PC-9 (cell line): ENCODE measurements at regions not wholly inside any gene's neighbourhood (a gene's known extent, or its start where the extent isn't known, plus 50 kb on each side); places are given as distances from the start of the nearest gene placed in this dataset.

Experiments used
- BruUV-seq: library from RNA; stranded (reverse); fragments of 400-500 nt; replicated peaks from 2 replicates; lab custom pipeline; 2021; lab: Mats Ljungman, UMichigan
- CTCF ChIA-PET: fragments of 300-600 bp; sonication (Branson Sonifier 250); formaldehyde crosslinking; loops from one replicate; lab custom pipeline; 2022; ENCODE audit warnings: antibody characterized with exemption; lab: Charles Lee
- POLR2A ChIA-PET: fragments of 300-600 bp; sonication (Branson Sonifier 250); formaldehyde crosslinking; loops from one replicate; lab custom pipeline; 2022; ENCODE audit warnings: antibody characterized with exemption; ENCODE audit not compliant: unreplicated experiment; lab: Charles Lee
- DNase-seq, 2 experiments: peaks; one replicate each; pipeline versions ENCODE4 v3.0.0 to v3.0.0-alpha.2; 2015 to 2022; ENCODE audit warnings: mixed read lengths in 1 of 2
- H2AFZ ChIP-seq: fragments of 200-600 bp; sonication (generic); 2 replicates; pipeline ENCODE4 v1.8.1; 2017; ENCODE audit warnings: antibody characterized with exemption
- H3F3A ChIP-seq: fragments of 200-600 bp; sonication (generic); 2 replicates; pipeline ENCODE4 v1.8.1; 2017; ENCODE audit warnings: antibody characterized with exemption, mild to moderate bottlenecking, low read depth; ENCODE audit not compliant: insufficient read depth
- H3K27ac ChIP-seq: fragments of 200-600 bp; sonication (generic); 2 replicates; pipeline ENCODE4 v1.6.1; 2016; ENCODE audit warnings: mixed run types
- H3K27me3 ChIP-seq: fragments of 200-600 bp; sonication (generic); 2 replicates; pipeline ENCODE4 v1.6.1; 2016; ENCODE audit warnings: low read depth, mixed run types; ENCODE audit not compliant: insufficient read depth
- H3K36me3 ChIP-seq: fragments of 200-600 bp; sonication (generic); 2 replicates; pipeline ENCODE4 v1.6.1; 2016; ENCODE audit warnings: low read depth, mixed run types
- H3K4me1 ChIP-seq: fragments of 200-600 bp; sonication (generic); replicated peaks from 2 replicates; pipeline ENCODE4 v1.6.1; 2016; ENCODE audit warnings: mixed run types; ENCODE audit not compliant: insufficient read depth
- H3K4me2 ChIP-seq: fragments of 200-600 bp; sonication (generic); 2 replicates; pipeline ENCODE4 v1.6.1; 2017; ENCODE audit warnings: mixed run types
- H3K4me3 ChIP-seq: fragments of 200-600 bp; sonication (generic); 2 replicates; pipeline ENCODE4 v1.6.1; 2016; ENCODE audit warnings: mixed run types
- H3K79me2 ChIP-seq: fragments of 200-600 bp; sonication (generic); 2 replicates; pipeline ENCODE4 v1.6.1; 2017; ENCODE audit warnings: low read depth, mixed run types
- H3K9me2 ChIP-seq: fragments of 200-600 bp; sonication (generic); 2 replicates; pipeline ENCODE4 v1.8.1; 2017; ENCODE audit warnings: mild to moderate bottlenecking; ENCODE audit not compliant: insufficient read depth
- H3K9me3 ChIP-seq: fragments of 200-600 bp; sonication (generic); 2 replicates; pipeline ENCODE4 v1.8.1; 2016; ENCODE audit warnings: low read depth; ENCODE audit not compliant: insufficient read depth
- H4K20me1 ChIP-seq: fragments of 200-600 bp; sonication (generic); 2 replicates; pipeline ENCODE4 v1.8.1; 2017; ENCODE audit not compliant: insufficient read depth
- EZH2 ChIP-seq: fragments of 200-600 bp; sonication (generic); IDR thresholded peaks from 2 replicates; pipeline ENCODE4 v1.8.0; 2017; ENCODE audit warnings: antibody characterized with exemption, low read depth
- intact Hi-C: fragments of 100-400 bp; cut with micrococcal nuclease; formaldehyde crosslinking; loops from one replicate; pipeline ENCODE4 v1.10.0; 2022; ENCODE audit not compliant: unreplicated experiment
- TF ChIP-seq, protein P1 (sequence below): fragments of 200-600 bp; sonication (generic); conservative IDR thresholded peaks from 2 replicates; pipeline ENCODE4 v1.6.1; 2017; ENCODE audit warnings: mixed run types, antibody characterized with exemption, mild to moderate bottlenecking, moderate library complexity

- DNase-seq = no peak
- ChIA-PET CTCF (no interaction called here), POLR2A (no interaction called here)
- H3K27ac ChIP-seq = no peak overlapping the region
- H4K20me1 ChIP-seq = no peaks in the 10 kb centered on the region
- no peaks in the 10 kb centered on the region for H3K9me2 ChIP-seq
- peaks cover 14% of the 10 kb centered on the region for H3K9me3 ChIP-seq
- H3F3A ChIP-seq = no peaks in the 10 kb centered on the region
- intact Hi-C loops = no loop called here
- BruUV-seq = no TSS peak
- no peaks in the 10 kb centered on the region for H3K4me1 ChIP-seq
- no peaks in the 10 kb centered on the region for H3K36me3 ChIP-seq
- H3K4me3 ChIP-seq = no peak overlapping the region
- no peak overlapping the region for H2AFZ ChIP-seq
- H3K4me2 ChIP-seq = no peak overlapping the region
- H3K27me3 ChIP-seq = no peaks in the 10 kb centered on the region
- no peak for TF ChIP-seq EZH2
- TF ChIP-seq, protein P1, sequence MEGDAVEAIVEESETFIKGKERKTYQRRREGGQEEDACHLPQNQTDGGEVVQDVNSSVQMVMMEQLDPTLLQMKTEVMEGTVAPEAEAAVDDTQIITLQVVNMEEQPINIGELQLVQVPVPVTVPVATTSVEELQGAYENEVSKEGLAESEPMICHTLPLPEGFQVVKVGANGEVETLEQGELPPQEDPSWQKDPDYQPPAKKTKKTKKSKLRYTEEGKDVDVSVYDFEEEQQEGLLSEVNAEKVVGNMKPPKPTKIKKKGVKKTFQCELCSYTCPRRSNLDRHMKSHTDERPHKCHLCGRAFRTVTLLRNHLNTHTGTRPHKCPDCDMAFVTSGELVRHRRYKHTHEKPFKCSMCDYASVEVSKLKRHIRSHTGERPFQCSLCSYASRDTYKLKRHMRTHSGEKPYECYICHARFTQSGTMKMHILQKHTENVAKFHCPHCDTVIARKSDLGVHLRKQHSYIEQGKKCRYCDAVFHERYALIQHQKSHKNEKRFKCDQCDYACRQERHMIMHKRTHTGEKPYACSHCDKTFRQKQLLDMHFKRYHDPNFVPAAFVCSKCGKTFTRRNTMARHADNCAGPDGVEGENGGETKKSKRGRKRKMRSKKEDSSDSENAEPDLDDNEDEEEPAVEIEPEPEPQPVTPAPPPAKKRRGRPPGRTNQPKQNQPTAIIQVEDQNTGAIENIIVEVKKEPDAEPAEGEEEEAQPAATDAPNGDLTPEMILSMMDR = no peak
- H3K79me2 ChIP-seq = no peaks in the 10 kb centered on the region
Observed at GRCh38 chr12:31828071-31828470, 99.2 kb upstream of the AMN1 start.

DNA sequence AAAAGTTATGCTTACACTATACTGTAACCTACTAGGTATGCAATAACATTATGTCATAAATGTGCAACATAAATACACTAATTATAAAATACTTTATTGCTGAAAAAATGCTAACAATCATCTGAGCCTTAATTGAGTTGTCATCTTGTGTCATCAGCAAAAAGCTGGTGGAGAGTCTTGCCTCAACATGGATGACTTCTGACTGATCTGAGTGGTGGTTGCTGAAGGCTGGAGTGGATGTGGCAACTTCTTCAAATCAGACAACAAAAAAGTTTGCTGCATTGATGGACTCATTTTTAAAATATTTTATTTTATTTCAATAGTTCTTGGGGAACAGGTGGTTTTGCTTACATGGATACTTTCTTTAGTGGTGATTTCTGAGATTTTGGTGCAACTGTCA, 93.9 kb upstream of the AMN1 start:
- no peaks in the 10 kb centered on the region for H4K20me1 ChIP-seq
- H3K36me3 ChIP-seq = no peaks in the 10 kb centered on the region
- no peak for TF ChIP-seq EZH2
- TF ChIP-seq, protein P1 = no peak
- H3K79me2 ChIP-seq = no peaks in the 10 kb centered on the region
- no peaks in the 10 kb centered on the region for H3F3A ChIP-seq
- H2AFZ ChIP-seq = no peak overlapping the region
- no peaks in the 10 kb centered on the region for H3K27me3 ChIP-seq
- H3K27ac ChIP-seq = no peak overlapping the region
- peaks cover 14% of the 10 kb centered on the region for H3K9me3 ChIP-seq
- no peak overlapping the region for H3K4me2 ChIP-seq
- no peak overlapping the region for H3K4me3 ChIP-seq
- no TSS peak for BruUV-seq
- H3K4me1 ChIP-seq = peaks cover 10% of the 10 kb centered on the region; the same call in 1 of the 2 replicates
- CTCF ChIA-PET = no interaction called here
- no peak for DNase-seq
- intact Hi-C loops = no loop called here
- POLR2A ChIA-PET = no interaction called here
- H3K9me2 ChIP-seq = no peaks in the 10 kb centered on the region

DNA sequence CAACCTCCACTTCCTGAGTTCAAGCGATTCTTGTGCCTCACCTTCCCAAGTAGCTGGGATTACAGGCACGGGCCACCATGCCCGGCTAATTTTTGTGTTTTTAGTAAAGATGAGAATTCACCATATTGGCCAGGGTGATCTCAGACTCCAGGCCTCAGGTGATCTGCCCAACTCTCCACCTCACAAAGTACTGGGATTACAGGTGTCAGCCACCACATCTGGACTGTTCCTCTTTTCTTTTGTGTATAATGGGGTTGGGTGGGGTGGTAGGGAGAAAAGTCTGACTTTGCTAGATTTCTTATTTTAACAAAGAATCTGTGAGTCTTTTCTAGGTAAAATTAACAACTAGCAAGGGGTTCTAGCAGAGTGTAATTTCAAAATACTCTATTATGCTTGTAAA, 92.7 kb upstream of the AMN1 start:
- H3K27me3 ChIP-seq = no peaks in the 10 kb centered on the region
- H2AFZ ChIP-seq = no peak overlapping the region
- TF ChIP-seq EZH2 = no peak
- TF ChIP-seq, protein P1 = no peak
- DNase-seq = no peak
- no peaks in the 10 kb centered on the region for H4K20me1 ChIP-seq
- CTCF ChIA-PET = no interaction called here
- H3K9me3 ChIP-seq = peaks cover 14% of the 10 kb centered on the region
- H3F3A ChIP-seq = no peaks in the 10 kb centered on the region
- H3K79me2 ChIP-seq = no peaks in the 10 kb centered on the region
- peaks cover 10% of the 10 kb centered on the region; the same call in 1 of the 2 replicates for H3K4me1 ChIP-seq
- no TSS peak for BruUV-seq
- intact Hi-C loops = no loop called here
- H3K9me2 ChIP-seq = no peaks in the 10 kb centered on the region
- no peak overlapping the region for H3K4me2 ChIP-seq
- H3K4me3 ChIP-seq = no peak overlapping the region
- H3K27ac ChIP-seq = no peak overlapping the region
- POLR2A ChIA-PET = no interaction called here
- H3K36me3 ChIP-seq = no peaks in the 10 kb centered on the region
